Activated B cell treated with CpG ODN at 0.5 μM for 24 hours (primary cell): ENCODE measurements at regions not wholly inside any gene's neighbourhood (a gene's known extent, or its start where the extent isn't known, plus 50 kb on each side); places are given as distances from the start of the nearest gene placed in this dataset.

Experiments used
- ATAC-seq: fragments of 200-7000 bp; cut with Tn5 transposase; one replicate; pipeline ENCODE4 v1.10.0; 2021; ENCODE audit warnings: low read depth, mild to moderate bottlenecking, moderate library complexity
- CTCF ChIA-PET: fragments of 350-600 bp; sonication (Branson Sonifier 250); formaldehyde crosslinking; loops from one replicate; lab custom pipeline; 2021; ENCODE audit warnings: antibody characterized with exemption; lab: Charles Lee
- POLR2A ChIA-PET: fragments of 350-600 bp; sonication (Branson Sonifier 250); formaldehyde crosslinking; loops from one replicate; lab custom pipeline; 2021; ENCODE audit warnings: antibody characterized with exemption; lab: Charles Lee
- DNase-seq: peaks from one replicate; pipeline ENCODE4 v3.0.0; 2022
- H3K27ac Mint-ChIP-seq: one replicate; pipeline ENCODE4 v1.8.0; 2020; ENCODE audit warnings: mixed read lengths
- H3K27me3 Mint-ChIP-seq: one replicate; pipeline ENCODE4 v1.8.0; 2021; ENCODE audit warnings: mixed read lengths
- H3K36me3 Mint-ChIP-seq: one replicate; pipeline ENCODE4 v1.8.0; 2021; ENCODE audit warnings: low read depth, mixed read lengths
- H3K4me1 Mint-ChIP-seq: one replicate; pipeline ENCODE4 v1.8.0; 2021; ENCODE audit warnings: mixed read lengths
- H3K4me3 Mint-ChIP-seq: one replicate; pipeline ENCODE4 v1.8.0; 2020; ENCODE audit warnings: mild to moderate bottlenecking, mixed read lengths
- H3K9me3 Mint-ChIP-seq: one replicate; pipeline ENCODE4 v1.8.0; 2020; ENCODE audit warnings: mixed read lengths
- intact Hi-C: fragments of 100-400 bp; cut with micrococcal nuclease; formaldehyde crosslinking; loops from one replicate; pipeline ENCODE4 v1.15.1; 2024
- TF ChIP-seq, protein P1 (sequence below): fragments of 200-600 bp; IDR thresholded peaks from one replicate; pipeline ENCODE4 v1.8.0; 2022; ENCODE audit warnings: antibody characterized with exemption, mild to moderate bottlenecking

- Mint-ChIP-seq H3K27me3 (no peaks in the 10 kb centered on the region), H3K36me3 (no peaks in the 10 kb centered on the region), H3K4me3 (no peak overlapping the region), H3K4me1 (no peaks in the 10 kb centered on the region), H3K27ac (no peak overlapping the region), H3K9me3 (peaks cover 7% of the 10 kb centered on the region)
- CTCF ChIA-PET, result no interaction called here
- ATAC-seq, result no peak
- TF ChIP-seq, protein P1, sequence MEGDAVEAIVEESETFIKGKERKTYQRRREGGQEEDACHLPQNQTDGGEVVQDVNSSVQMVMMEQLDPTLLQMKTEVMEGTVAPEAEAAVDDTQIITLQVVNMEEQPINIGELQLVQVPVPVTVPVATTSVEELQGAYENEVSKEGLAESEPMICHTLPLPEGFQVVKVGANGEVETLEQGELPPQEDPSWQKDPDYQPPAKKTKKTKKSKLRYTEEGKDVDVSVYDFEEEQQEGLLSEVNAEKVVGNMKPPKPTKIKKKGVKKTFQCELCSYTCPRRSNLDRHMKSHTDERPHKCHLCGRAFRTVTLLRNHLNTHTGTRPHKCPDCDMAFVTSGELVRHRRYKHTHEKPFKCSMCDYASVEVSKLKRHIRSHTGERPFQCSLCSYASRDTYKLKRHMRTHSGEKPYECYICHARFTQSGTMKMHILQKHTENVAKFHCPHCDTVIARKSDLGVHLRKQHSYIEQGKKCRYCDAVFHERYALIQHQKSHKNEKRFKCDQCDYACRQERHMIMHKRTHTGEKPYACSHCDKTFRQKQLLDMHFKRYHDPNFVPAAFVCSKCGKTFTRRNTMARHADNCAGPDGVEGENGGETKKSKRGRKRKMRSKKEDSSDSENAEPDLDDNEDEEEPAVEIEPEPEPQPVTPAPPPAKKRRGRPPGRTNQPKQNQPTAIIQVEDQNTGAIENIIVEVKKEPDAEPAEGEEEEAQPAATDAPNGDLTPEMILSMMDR, result no peak
- POLR2A ChIA-PET, result no interaction called here
- no peak for DNase-seq
- intact Hi-C loops, result no loop called here
Measured at GRCh38 chr6:102300350-102300749, 906.8 kb downstream of the GRIK2 start.

- CTCF ChIA-PET, result no interaction called here
- TF ChIP-seq, protein P1, result no peak
Measured at GRCh38 chr6:102298051-102298450, 904.5 kb downstream of the GRIK2 start.

More at GRCh38 chr6:102298051-102298450, 904.5 kb downstream of the GRIK2 start:
- H3K4me3 Mint-ChIP-seq, result no peak overlapping the region
- DNase-seq, result no peak
- no peaks in the 10 kb centered on the region for H3K36me3 Mint-ChIP-seq
- no peaks in the 10 kb centered on the region for H3K4me1 Mint-ChIP-seq
- ATAC-seq, result no peak
- H3K27me3 Mint-ChIP-seq, result no peaks in the 10 kb centered on the region
- H3K27ac Mint-ChIP-seq, result no peak overlapping the region
- H3K9me3 Mint-ChIP-seq, result peaks cover 7% of the 10 kb centered on the region
- intact Hi-C loops, result no loop called here
- POLR2A ChIA-PET, result no interaction called here
